GM19372 (cell line): ENCODE measurements at regions not wholly inside any gene's neighbourhood (a gene's known extent, or its start where the extent isn't known, plus 50 kb on each side); places are given as distances from the start of the nearest gene placed in this dataset.
"Not testable (repeated sequence)": the region's sequence is repeated elsewhere in the genome, so short reads cannot be mapped to it uniquely, and the experiment has no call there.

Experiments used
- ATAC-seq: cut with Tn5 transposase; IDR thresholded peaks from one replicate; pipeline ENCODE4 v1.9.1; 2021; ENCODE audit warnings: mild to moderate bottlenecking, low read depth, moderate library complexity; ENCODE audit not compliant: unreplicated experiment

GRCh38 chr7:119197877-119198527 lies 973.5 kb downstream of the ANKRD7 start:
- peak; percentile 89 for ATAC-seq

- no peak for ATAC-seq
Observed at GRCh38 chr7:119219663-119220062, 995.2 kb downstream of the ANKRD7 start.

- no peak for ATAC-seq
Observed at GRCh38 chr7:119223930-119224329, 999.4 kb downstream of the ANKRD7 start.

GRCh38 chr7:119228482-119228881 lies 1004.0 kb downstream of the ANKRD7 start:
- ATAC-seq = no peak

- no peak for ATAC-seq
Observed at GRCh38 chr7:119232091-119232490, 1007.6 kb downstream of the ANKRD7 start.

GRCh38 chr7:119233015-119233414 lies 1008.5 kb downstream of the ANKRD7 start:
- ATAC-seq = no peak

GRCh38 chr7:119252962-119253361 lies 1020.0 kb upstream of the KCND2 start:
- no peak for ATAC-seq

GRCh38 chr7:119254742-119255141 lies 1018.2 kb upstream of the KCND2 start:
- no peak for ATAC-seq

- ATAC-seq = no peak
Observed at GRCh38 chr7:119256001-119256400, 1017.0 kb upstream of the KCND2 start.

GRCh38 chr7:119256446-119257131 lies 1016.4 kb upstream of the KCND2 start:
- no peak for ATAC-seq

- ATAC-seq = not testable (repeated sequence)
Observed at GRCh38 chr7:119266790-119267189, 1006.2 kb upstream of the KCND2 start.

GRCh38 chr7:119270045-119270464 lies 1002.9 kb upstream of the KCND2 start:
- peak; percentile 98 for ATAC-seq

GRCh38 chr7:119270644-119271043 lies 1002.3 kb upstream of the KCND2 start:
- ATAC-seq = no peak

- no peak for ATAC-seq
Observed at GRCh38 chr7:119271147-119271779, 1001.7 kb upstream of the KCND2 start.

- ATAC-seq = no peak
Observed at GRCh38 chr7:119281181-119281846, 991.7 kb upstream of the KCND2 start.

- ATAC-seq = no peak
Observed at GRCh38 chr7:119283353-119283752, 989.6 kb upstream of the KCND2 start.

GRCh38 chr7:119288416-119288815 lies 984.6 kb upstream of the KCND2 start:
- no peak for ATAC-seq

GRCh38 chr7:119300341-119300740 lies 972.6 kb upstream of the KCND2 start:
- ATAC-seq = not testable (repeated sequence)

- no peak for ATAC-seq
Observed at GRCh38 chr7:119320316-119320715, 952.7 kb upstream of the KCND2 start.

GRCh38 chr7:119329715-119330114 lies 943.3 kb upstream of the KCND2 start:
- ATAC-seq = no peak

- no peak for ATAC-seq
Observed at GRCh38 chr7:119335405-119335804, 937.6 kb upstream of the KCND2 start.
